Activated naive CD4-positive, alpha-beta T cell treated with anti-CD3 and anti-CD28 coated beads, Interleukin-2, amount 50 U/mL, for 24 hours (primary cell): ENCODE measurements at regions not wholly inside any gene's neighbourhood (a gene's known extent, or its start where the extent isn't known, plus 50 kb on each side); places are given as distances from the start of the nearest gene placed in this dataset.
"Not testable (repeated sequence)": the region's sequence is repeated elsewhere in the genome, so short reads cannot be mapped to it uniquely, and the experiment has no call there.

Experiments used
- H3K27ac Mint-ChIP-seq: one replicate; pipeline ENCODE4 v1.8.0; 2021; ENCODE audit warnings: mild to moderate bottlenecking, mixed read lengths
- H3K27me3 Mint-ChIP-seq: one replicate; pipeline ENCODE4 v1.8.0; 2021; ENCODE audit warnings: mixed read lengths
- H3K36me3 Mint-ChIP-seq: one replicate; pipeline ENCODE4 v1.8.0; 2021; ENCODE audit warnings: mixed read lengths
- H3K4me1 Mint-ChIP-seq: one replicate; pipeline ENCODE4 v1.8.0; 2021; ENCODE audit warnings: mixed read lengths
- H3K4me3 Mint-ChIP-seq: one replicate; pipeline ENCODE4 v1.8.0; 2021; ENCODE audit warnings: mild to moderate bottlenecking, mixed read lengths
- H3K9me3 Mint-ChIP-seq: one replicate; pipeline ENCODE4 v1.8.0; 2021; ENCODE audit warnings: mixed read lengths

- Mint-ChIP-seq H3K36me3 (no peaks in the 10 kb centered on the region), H3K4me1 (no peaks in the 10 kb centered on the region), H3K9me3 (no peaks in the 10 kb centered on the region), H3K27me3 (peaks cover 3% of the 10 kb centered on the region), H3K4me3 (no peak overlapping the region), H3K27ac (no peak overlapping the region)
Measured at GRCh38 chr10:131832056-131832685, 68.6 kb upstream of the PPP2R2D start.

- Mint-ChIP-seq H3K36me3 (no peaks in the 10 kb centered on the region), H3K4me3 (no peak overlapping the region), H3K9me3 (no peaks in the 10 kb centered on the region), H3K27me3 (peaks cover 3% of the 10 kb centered on the region), H3K27ac (no peak overlapping the region), H3K4me1 (no peaks in the 10 kb centered on the region)
Measured at GRCh38 chr10:131833013-131833412, 67.8 kb upstream of the PPP2R2D start.

GRCh38 chr10:131833446-131834080, 67.2 kb upstream of the PPP2R2D start:
- Mint-ChIP-seq H3K9me3 (no peaks in the 10 kb centered on the region), H3K36me3 (no peaks in the 10 kb centered on the region), H3K4me1 (no peaks in the 10 kb centered on the region), H3K27ac (no peak overlapping the region), H3K27me3 (peaks cover 3% of the 10 kb centered on the region), H3K4me3 (no peak overlapping the region)

- Mint-ChIP-seq H3K36me3 (no peaks in the 10 kb centered on the region), H3K27me3 (peaks cover 3% of the 10 kb centered on the region)
Measured at GRCh38 chr10:131834152-131834810, 66.5 kb upstream of the PPP2R2D start.

GRCh38 chr10:131838966-131839742, 61.7 kb upstream of the PPP2R2D start:
- no peaks in the 10 kb centered on the region for H3K36me3 Mint-ChIP-seq
- H3K27ac Mint-ChIP-seq: no peak overlapping the region

More at GRCh38 chr10:131834152-131834810, 66.5 kb upstream of the PPP2R2D start:
- Mint-ChIP-seq H3K4me1 (no peaks in the 10 kb centered on the region), H3K27ac (no peak overlapping the region), H3K9me3 (no peaks in the 10 kb centered on the region), H3K4me3 (no peak overlapping the region)

GRCh38 chr10:131839880-131840787, 60.7 kb upstream of the PPP2R2D start:
- not testable (repeated sequence) for H3K27ac Mint-ChIP-seq, H3K36me3 Mint-ChIP-seq, H3K9me3 Mint-ChIP-seq, H3K4me3 Mint-ChIP-seq, H3K4me1 Mint-ChIP-seq, H3K27me3 Mint-ChIP-seq

More at GRCh38 chr10:131838966-131839742, 61.7 kb upstream of the PPP2R2D start:
- Mint-ChIP-seq H3K4me1 (no peaks in the 10 kb centered on the region), H3K27me3 (no peaks in the 10 kb centered on the region), H3K4me3 (no peak overlapping the region), H3K9me3 (no peaks in the 10 kb centered on the region)

- no peaks in the 10 kb centered on the region for H3K4me1 Mint-ChIP-seq
- no peak overlapping the region for H3K4me3 Mint-ChIP-seq
- H3K27ac Mint-ChIP-seq: no peak overlapping the region
- no peaks in the 10 kb centered on the region for H3K9me3 Mint-ChIP-seq
- no peaks in the 10 kb centered on the region for H3K27me3 Mint-ChIP-seq
- no peaks in the 10 kb centered on the region for H3K36me3 Mint-ChIP-seq
Measured at GRCh38 chr10:131840788-131841118, 60.1 kb upstream of the PPP2R2D start.

GRCh38 chr10:131841131-131841660, 59.6 kb upstream of the PPP2R2D start:
- H3K4me1 Mint-ChIP-seq: no peaks in the 10 kb centered on the region
- H3K27me3 Mint-ChIP-seq: no peaks in the 10 kb centered on the region
- no peaks in the 10 kb centered on the region for H3K9me3 Mint-ChIP-seq
- no peak overlapping the region for H3K4me3 Mint-ChIP-seq
- no peaks in the 10 kb centered on the region for H3K36me3 Mint-ChIP-seq
- H3K27ac Mint-ChIP-seq: no peak overlapping the region

GRCh38 chr10:131841661-131842139, 59.1 kb upstream of the PPP2R2D start:
- H3K27ac Mint-ChIP-seq: no peak overlapping the region
- no peaks in the 10 kb centered on the region for H3K4me1 Mint-ChIP-seq
- H3K36me3 Mint-ChIP-seq: no peaks in the 10 kb centered on the region
- no peaks in the 10 kb centered on the region for H3K27me3 Mint-ChIP-seq
- no peaks in the 10 kb centered on the region for H3K9me3 Mint-ChIP-seq
- H3K4me3 Mint-ChIP-seq: no peak overlapping the region

GRCh38 chr10:131842351-131843088, 58.3 kb upstream of the PPP2R2D start:
- H3K4me3 Mint-ChIP-seq: no peak overlapping the region
- H3K36me3 Mint-ChIP-seq: no peaks in the 10 kb centered on the region
- H3K4me1 Mint-ChIP-seq: no peaks in the 10 kb centered on the region
- no peaks in the 10 kb centered on the region for H3K9me3 Mint-ChIP-seq
- H3K27me3 Mint-ChIP-seq: no peaks in the 10 kb centered on the region
- no peak overlapping the region for H3K27ac Mint-ChIP-seq

- H3K27me3 Mint-ChIP-seq: no peaks in the 10 kb centered on the region
- no peaks in the 10 kb centered on the region for H3K9me3 Mint-ChIP-seq
- no peak overlapping the region for H3K4me3 Mint-ChIP-seq
- no peak overlapping the region for H3K27ac Mint-ChIP-seq
- H3K4me1 Mint-ChIP-seq: no peaks in the 10 kb centered on the region
- no peaks in the 10 kb centered on the region for H3K36me3 Mint-ChIP-seq
Measured at GRCh38 chr10:131843089-131843595, 57.7 kb upstream of the PPP2R2D start.

GRCh38 chr10:131843881-131844284, 56.9 kb upstream of the PPP2R2D start:
- Mint-ChIP-seq H3K36me3 (no peaks in the 10 kb centered on the region), H3K4me1 (no peaks in the 10 kb centered on the region), H3K27ac (no peak overlapping the region), H3K4me3 (no peak overlapping the region), H3K9me3 (no peaks in the 10 kb centered on the region), H3K27me3 (no peaks in the 10 kb centered on the region)

- H3K36me3 Mint-ChIP-seq: no peaks in the 10 kb centered on the region
- H3K4me3 Mint-ChIP-seq: no peak overlapping the region
- no peak overlapping the region for H3K27ac Mint-ChIP-seq
- H3K9me3 Mint-ChIP-seq: no peaks in the 10 kb centered on the region
- H3K27me3 Mint-ChIP-seq: no peaks in the 10 kb centered on the region
- no peaks in the 10 kb centered on the region for H3K4me1 Mint-ChIP-seq
Measured at GRCh38 chr10:131844529-131845084, 56.2 kb upstream of the PPP2R2D start.
